NCI-H748 treated with DMSO at 0.1 percent for 48 hours (cell line): ENCODE measurements at regions not wholly inside any gene's neighbourhood (a gene's known extent, or its start where the extent isn't known, plus 50 kb on each side); places are given as distances from the start of the nearest gene placed in this dataset.
"Not testable (repeated sequence)": the region's sequence is repeated elsewhere in the genome, so short reads cannot be mapped to it uniquely, and the experiment has no call there.

Experiments
- DNase-seq: peaks from one replicate; lab custom pipeline; 2025; lab: John Stamatoyannopoulos, UW

DNA sequence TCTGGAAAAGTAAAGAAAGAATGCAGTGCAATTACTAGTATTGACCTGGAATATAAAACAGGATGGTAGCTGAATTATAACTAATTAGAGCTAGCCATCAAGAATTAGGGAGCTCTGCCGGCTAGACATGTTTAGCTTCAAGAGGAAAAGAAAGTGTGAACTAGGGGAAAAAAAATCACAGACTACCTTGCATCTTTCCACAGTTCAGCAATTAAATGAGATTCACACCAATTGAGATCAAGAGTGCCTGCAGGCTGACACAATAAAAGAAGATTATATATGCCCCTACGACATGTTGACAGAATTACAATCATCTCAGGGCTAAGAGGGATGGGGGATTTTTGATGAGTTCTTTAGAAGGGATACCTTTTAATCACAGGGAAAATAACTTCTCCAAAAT, 303.3 kb upstream of the CELF2 start:
- no peak for DNase-seq

GRCh38 chr10:10716972-10717371, 300.7 kb upstream of the CELF2 start:
- DNase-seq, result no peak

DNA sequence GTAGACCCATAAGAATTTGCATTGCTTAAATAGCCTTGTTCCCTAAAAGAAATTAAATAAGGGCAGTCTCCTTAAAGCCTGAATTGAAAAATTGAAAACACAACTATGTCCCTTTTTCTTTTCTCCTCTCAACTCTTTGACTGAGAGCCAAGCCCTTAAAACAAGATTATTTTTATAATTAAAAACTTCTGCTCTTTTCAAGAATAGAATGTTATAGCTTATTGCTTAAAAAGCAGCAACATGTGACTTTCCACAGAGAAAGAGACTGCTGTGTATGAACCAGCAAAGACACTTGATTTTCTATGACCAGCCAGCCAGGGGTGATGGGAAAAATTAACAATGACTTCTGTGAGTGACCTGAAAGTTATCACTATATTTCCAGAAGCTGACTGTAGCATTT, 295.2 kb upstream of the CELF2 start:
- no peak for DNase-seq

- peak; percentile 28 for DNase-seq
Observed at GRCh38 chr10:10725196-10725595, 292.5 kb upstream of the CELF2 start.

GRCh38 chr10:10726101-10726500, 291.6 kb upstream of the CELF2 start:
- DNase-seq, result no peak

DNA sequence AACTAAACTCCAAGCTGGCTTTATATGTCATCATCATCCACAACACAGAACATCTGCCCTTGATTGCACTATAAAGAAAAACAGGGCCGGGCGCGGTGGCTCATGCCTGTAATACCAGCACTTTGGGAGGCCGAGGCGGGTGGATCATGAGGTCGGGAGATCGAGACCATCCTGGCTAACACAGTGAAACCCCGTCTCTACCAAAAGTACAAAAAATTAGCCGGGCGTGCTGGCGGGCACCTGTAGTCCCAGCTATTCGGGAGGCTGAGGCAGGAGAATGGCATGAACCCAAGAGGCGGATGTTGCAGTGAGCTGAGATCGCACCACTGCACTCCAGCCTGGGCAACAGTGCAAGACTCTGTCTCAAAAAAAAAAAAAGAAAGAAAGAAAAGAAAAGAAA, 290.3 kb upstream of the CELF2 start:
- DNase-seq, result not testable (repeated sequence)

- no peak for DNase-seq
Observed at GRCh38 chr10:10727812-10728211, 289.9 kb upstream of the CELF2 start.

DNA sequence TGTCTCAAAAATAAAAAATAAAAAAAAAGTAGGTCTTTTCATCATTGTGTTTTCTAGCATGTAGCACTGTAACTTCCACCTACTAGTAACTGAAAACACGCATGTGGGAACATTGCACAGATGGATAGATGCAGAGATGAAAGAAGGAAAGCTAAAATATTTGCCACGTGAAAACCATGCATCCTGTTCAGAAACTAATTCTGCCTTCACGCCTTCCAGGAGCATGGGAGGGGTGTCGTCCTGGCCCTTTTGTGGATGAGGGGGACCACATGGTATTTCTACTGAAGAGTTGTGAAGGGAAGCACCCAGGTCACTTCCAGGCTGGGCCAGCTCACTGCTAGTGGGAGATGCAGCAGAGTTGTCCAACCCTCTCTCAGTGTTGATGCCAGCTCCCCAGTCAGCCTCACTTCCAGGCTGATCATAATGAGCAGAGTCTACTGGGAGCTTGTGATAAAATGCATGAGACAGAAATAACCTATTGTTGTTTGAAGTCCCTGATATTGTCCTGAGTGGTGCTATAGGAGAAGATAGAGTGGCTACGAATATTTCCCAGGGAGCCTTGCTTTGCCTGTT, 287.1 kb upstream of the CELF2 start:
- DNase-seq, result no peak

- no peak for DNase-seq
Observed at GRCh38 chr10:10731366-10731765, 286.3 kb upstream of the CELF2 start.

DNA sequence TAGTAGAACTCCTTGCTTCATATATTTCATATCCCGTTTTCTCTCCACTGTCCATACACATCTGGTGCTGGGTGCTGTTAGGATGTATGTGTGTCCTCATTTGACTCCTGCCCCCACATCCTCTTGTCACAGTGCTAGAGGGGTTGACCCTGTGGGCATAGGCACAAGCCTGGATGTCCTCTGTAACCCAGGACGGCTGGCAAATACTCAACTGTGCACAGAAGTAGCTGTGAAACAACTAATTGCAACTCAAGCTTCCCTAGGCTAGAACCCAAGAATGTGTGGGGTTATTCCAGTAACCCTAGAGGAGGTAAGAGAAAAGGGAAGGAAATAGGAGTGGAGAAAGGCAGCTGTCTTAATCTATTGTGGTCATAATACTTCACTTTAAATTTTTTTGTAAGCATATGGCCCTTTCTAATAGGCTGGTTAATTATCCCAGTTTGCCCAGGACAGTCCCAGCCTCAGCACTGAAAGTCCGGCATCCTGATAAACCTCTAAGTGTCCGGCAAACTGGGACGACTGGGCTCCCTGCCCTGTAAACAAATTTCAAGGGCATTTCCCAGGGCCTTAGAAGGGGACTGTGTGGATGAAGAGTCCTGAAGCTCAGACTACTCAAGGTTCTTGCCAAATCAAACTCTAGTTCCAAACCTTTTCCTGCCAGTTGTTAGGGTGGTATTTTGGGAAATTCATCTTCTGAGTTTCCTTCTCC, 283.2 kb upstream of the CELF2 start:
- no peak for DNase-seq

- no peak for DNase-seq
Observed at GRCh38 chr10:10745291-10745690, 272.4 kb upstream of the CELF2 start.

DNA sequence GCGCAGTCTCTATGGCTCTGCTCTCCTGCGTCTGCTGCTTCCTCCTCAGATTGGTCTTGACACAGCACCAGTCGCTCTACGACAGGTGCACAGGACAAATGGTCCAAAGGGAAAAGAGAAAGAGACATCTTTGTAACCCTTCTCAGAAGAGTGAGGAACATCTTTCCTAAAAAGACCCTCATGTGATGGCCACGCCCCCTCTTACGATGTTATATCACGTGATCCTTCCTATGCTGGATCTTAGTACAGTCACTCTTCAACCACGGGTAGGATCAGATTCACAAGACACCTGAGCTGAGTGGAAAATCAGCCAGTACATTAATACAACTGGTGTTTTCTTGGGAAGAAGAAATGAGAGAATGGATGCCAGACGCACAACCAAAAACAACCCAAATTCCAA, 262.2 kb upstream of the CELF2 start:
- DNase-seq, result no peak

GRCh38 chr10:10758306-10758705, 259.4 kb upstream of the CELF2 start:
- no peak for DNase-seq

GRCh38 chr10:10759806-10760205, 257.9 kb upstream of the CELF2 start:
- DNase-seq, result not testable (repeated sequence)

DNA sequence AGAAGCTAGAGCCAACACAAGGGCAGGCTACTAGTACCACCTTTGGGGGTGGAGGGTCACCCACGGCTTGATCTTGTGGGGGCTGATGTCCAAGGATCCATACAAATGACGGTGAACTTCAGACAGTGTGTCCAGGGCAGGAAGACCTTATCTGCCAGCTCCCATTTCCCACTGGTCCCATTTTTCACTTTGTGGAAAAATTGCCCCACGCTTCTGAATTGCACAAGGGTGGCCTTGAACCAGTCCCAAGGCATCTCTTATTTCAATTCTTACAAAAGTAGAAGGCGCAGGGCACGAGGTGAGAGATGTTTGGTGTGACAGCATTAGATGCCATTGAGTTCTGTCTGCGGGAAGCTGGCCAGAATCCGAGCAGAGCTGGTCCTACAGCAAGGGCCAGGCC, 252.7 kb upstream of the CELF2 start:
- DNase-seq, result no peak

GRCh38 chr10:10772411-10772810, 245.3 kb upstream of the CELF2 start:
- no peak for DNase-seq

- DNase-seq, result no peak
Observed at GRCh38 chr10:10772874-10773508, 244.7 kb upstream of the CELF2 start.

GRCh38 chr10:10774416-10774815, 243.3 kb upstream of the CELF2 start:
- no peak for DNase-seq

DNA sequence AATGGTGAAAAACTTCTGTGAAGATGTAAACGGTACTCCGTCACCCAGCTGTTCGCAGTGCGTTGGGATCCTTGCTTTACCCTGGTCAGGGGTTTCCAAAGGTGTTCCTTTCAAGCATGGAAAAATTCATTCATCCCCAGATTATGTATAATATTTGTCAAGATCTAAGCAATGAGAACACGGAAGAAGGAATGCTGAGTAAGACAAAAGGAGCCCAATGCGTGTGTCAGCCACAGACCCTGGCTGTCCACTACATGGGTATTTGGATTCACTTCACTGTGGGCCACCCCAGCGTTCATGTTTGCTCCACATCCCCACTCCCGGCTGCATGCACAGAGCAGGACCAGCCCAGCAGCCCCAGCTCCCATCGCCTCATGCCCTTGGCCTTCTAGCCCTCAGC, 241.3 kb upstream of the CELF2 start:
- DNase-seq, result no peak

DNA sequence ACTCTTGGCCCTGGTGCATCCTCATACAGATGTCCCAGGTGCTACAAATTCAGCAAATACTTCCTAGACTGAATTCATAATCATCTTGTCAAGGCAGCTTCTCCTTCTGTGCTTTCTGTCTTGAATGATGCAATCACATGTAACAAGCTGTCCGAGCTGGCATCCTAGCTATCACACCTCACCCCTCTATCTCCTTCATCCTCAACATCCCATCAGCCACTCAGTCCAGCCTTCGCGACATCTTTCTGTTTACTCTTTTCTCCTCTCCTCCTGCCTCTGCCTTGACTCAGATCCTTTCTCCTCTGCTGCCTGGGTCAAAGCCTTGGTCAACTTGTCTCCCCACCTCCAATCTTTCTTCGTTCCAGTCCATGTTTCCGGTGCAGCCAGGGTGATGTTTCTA, 240.4 kb upstream of the CELF2 start:
- DNase-seq, result no peak

DNA sequence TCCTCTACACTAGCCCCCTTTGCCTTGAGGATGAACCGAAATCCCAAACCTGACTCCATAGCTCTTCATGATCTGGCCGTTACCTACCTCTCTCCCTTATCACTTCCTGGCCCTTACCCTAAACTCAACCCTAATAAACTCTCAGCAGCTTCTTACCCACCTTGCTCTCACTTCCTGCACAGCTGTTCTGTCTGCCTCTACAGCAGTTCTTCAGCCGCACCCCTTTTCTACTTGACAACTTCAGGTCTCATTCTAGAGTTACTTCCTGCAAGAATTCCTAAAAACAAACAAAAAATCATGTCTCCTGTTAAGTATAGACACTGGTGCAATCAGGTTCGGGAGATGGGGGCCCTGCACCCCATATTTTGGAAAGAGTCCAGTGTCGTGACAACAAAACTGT, 239.9 kb upstream of the CELF2 start:
- no peak for DNase-seq

GRCh38 chr10:10778959-10779358, 238.7 kb upstream of the CELF2 start:
- DNase-seq, result no peak

- DNase-seq, result no peak
Observed at GRCh38 chr10:10779511-10779910, 238.2 kb upstream of the CELF2 start.

GRCh38 chr10:10780746-10781145, 236.9 kb upstream of the CELF2 start:
- no peak for DNase-seq
